HepG2 (cell line): ENCODE measurements at regions not wholly inside any gene's neighbourhood (a gene's known extent, or its start where the extent isn't known, plus 50 kb on each side); places are given as distances from the start of the nearest gene placed in this dataset.

ENCODE experiments used
- ATAC-seq: fragments of 200-7000 bp; cut with Tn5 transposase; 3 replicates; pipeline ENCODE4 v1.9.1; 2020; ENCODE audit warnings: mild to moderate bottlenecking, moderate library complexity
- BruUV-seq: library from RNA; stranded (reverse); fragments of 400-500 nt; replicated peaks from 2 replicates; lab custom pipeline; 2021; lab: Mats Ljungman, UMichigan
- CTCF ChIA-PET: fragments of 300-600 bp; formaldehyde crosslinking; extraction: SDS; loops from one replicate; lab custom pipeline; 2021; ENCODE audit warnings: low total read pairs, inconsistent platforms, low intra/inter-chr PET ratio; lab: Yijun Ruan, JAX
- POLR2A ChIA-PET: fragments of 350-600 bp; sonication (Branson Sonifier 250); formaldehyde crosslinking; loops from one replicate; lab custom pipeline; 2020; ENCODE audit warnings: antibody characterized with exemption, inconsistent platforms; lab: Yijun Ruan, JAX
- DNase-seq: peaks from one replicate; pipeline ENCODE4 v3.0.0-alpha.2; 2015; ENCODE audit warnings: low spot score
- FAIRE-seq: peaks from 3 replicates; lab custom pipeline; 2011; peaks lifted over from hg19 to GRCh38; lab: Jason Lieb, UNC
- H2AFZ ChIP-seq: one replicate; pipeline ENCODE4 v1.6.1; 2011; ENCODE audit warnings: low read length, inconsistent platforms
- H3K27ac ChIP-seq: fragments of 300-600 bp; 3 replicates; pipeline ENCODE4 v1.8.0; 2011; ENCODE audit warnings: mixed run types, mild to moderate bottlenecking, mixed read lengths, low read length, inconsistent platforms; ENCODE audit not compliant: insufficient read depth; ENCODE audit errors: extremely low read length
- H3K27me3 ChIP-seq, 2 experiments: fragments of 200-600 bp in 1 of 2; 2 replicates in 1 of 2; 3 replicates in 1 of 2; pipeline versions ENCODE4 v1.6.0 to v1.8.0; 2011; ENCODE audit warnings: low read length in 2 of 2, mild to moderate bottlenecking in 2 of 2, moderate library complexity in 2 of 2, inconsistent platforms in 1 of 2; ENCODE audit not compliant: insufficient read depth in 2 of 2, control insufficient read depth in 1 of 2
- H3K36me3 ChIP-seq, 2 experiments: fragments of 200-600 bp in 1 of 2; replicated peaks in 1 of 2; 2 replicates in 1 of 2; 3 replicates in 1 of 2; pipeline versions ENCODE4 v1.5.1 to v1.8.0; 2011; ENCODE audit warnings: low read length in 2 of 2, inconsistent platforms in 1 of 2; ENCODE audit not compliant: insufficient read depth in 2 of 2, control insufficient read depth in 1 of 2
- H3K4me1 ChIP-seq: 2 replicates; pipeline ENCODE4 v1.5.1; 2012; ENCODE audit warnings: low read length, inconsistent platforms; ENCODE audit not compliant: insufficient read depth
- H3K4me2 ChIP-seq: 2 replicates; pipeline ENCODE4 v1.6.0; 2011; ENCODE audit warnings: low read depth, low read length, inconsistent platforms
- H3K4me3 ChIP-seq, 3 experiments: fragments of 200-600 bp in 1 of 3; sonication (generic), shearing (Covaris generic) in 1 of 3; replicated peaks in 1 of 3; 2 replicates each; pipeline ENCODE4 v1.5.1; 2011 to 2016; ENCODE audit warnings: low read length in 3 of 3, inconsistent platforms in 2 of 3, low read depth in 2 of 3, mild to moderate bottlenecking in 2 of 3, control low read depth in 1 of 3, mixed read lengths in 1 of 3; ENCODE audit not compliant: insufficient read depth in 1 of 3
- H3K79me2 ChIP-seq: one replicate; pipeline ENCODE4 v1.6.1; 2011; ENCODE audit warnings: low read length, inconsistent platforms; ENCODE audit not compliant: insufficient read depth
- H3K9ac ChIP-seq: 2 replicates; pipeline ENCODE4 v1.6.0; 2011; ENCODE audit warnings: mild to moderate bottlenecking, low read depth, low read length, inconsistent platforms; ENCODE audit not compliant: insufficient read depth
- H3K9me3 ChIP-seq: 2 replicates; pipeline ENCODE4 v1.5.1; 2012; ENCODE audit warnings: mild to moderate bottlenecking, low read length
- H4K20me1 ChIP-seq: 2 replicates; pipeline ENCODE4 v1.6.0; 2011; ENCODE audit warnings: inconsistent platforms, mild to moderate bottlenecking, low read length, moderate library complexity; ENCODE audit not compliant: insufficient read depth
- ESRRA ChIP-seq: sonication (generic); formaldehyde crosslinking; IDR thresholded peaks from 2 replicates; pipeline ENCODE4 v1.5.1; 2020; ENCODE audit warnings: mild to moderate bottlenecking, low read depth, missing genetic modification reagents
- WGBS: methylation state at CpG from one replicate; pipeline ENCODE4 v1.1.6; 2017; ENCODE audit warnings: low lambda C conversion rate; 5-methylcytosine and 5-hydroxymethylcytosine counted together
- in situ Hi-C: cut with HindIII; loops from 2 replicates; pipeline ENCODE4 v1.10.0; 2017; ENCODE audit warnings: low pct_unique_long_range_greater_than_20kb; ENCODE audit not compliant: extremely low pct_ligation_motif_present
- intact Hi-C: fragments of 100-400 bp; cut with micrococcal nuclease; formaldehyde crosslinking; loops from one replicate; pipeline ENCODE4 v1.10.0; 2022; ENCODE audit not compliant: unreplicated experiment
- TF ChIP-seq, protein P1 (sequence below), 2 experiments: fragments of 450-650 bp in 1 of 2; sonication (generic) in 1 of 2; formaldehyde crosslinking in 1 of 2; IDR thresholded peaks; 2 replicates each; pipeline versions ENCODE4 v1.6.1 to v1.8.0; 2016 to 2022; ENCODE audit warnings: antibody characterized with exemption in 1 of 2, mild to moderate bottlenecking in 1 of 2, missing genetic modification reagents in 1 of 2

DNA sequence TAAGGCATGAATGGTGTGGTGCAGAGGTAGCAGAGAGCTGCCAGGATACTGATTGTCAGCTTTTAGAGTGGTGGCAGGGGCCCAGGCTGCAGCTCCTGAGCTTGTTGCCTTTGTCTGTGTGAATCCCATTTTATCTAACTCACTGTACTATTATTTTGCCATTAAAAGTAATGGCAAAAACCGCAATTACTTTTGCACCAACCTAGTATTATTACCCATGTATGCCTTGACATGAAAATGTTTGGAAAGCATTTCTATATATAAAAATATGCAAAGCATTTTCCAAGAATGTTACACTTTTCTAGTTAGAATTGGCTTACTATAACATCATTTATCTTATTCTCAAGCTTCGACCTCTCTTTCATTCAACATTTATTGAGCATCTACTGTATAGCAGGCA lies 308.1 kb upstream of the MYOCD start:
- H2AFZ ChIP-seq = no peak overlapping the region
- no peaks in the 10 kb centered on the region for H4K20me1 ChIP-seq
- no peaks in the 10 kb centered on the region for H3K36me3 ChIP-seq
- ChIA-PET CTCF (no interaction called here), POLR2A (no interaction called here)
- no peak for FAIRE-seq
- H3K4me3 ChIP-seq = no peak overlapping the region
- H3K27me3 ChIP-seq = 0 out of 5 replicates have a peak, but pooled peaks cover 0 to 3% of the 10 kb centered on the region in 2 experiments
- no peaks in the 10 kb centered on the region for H3K79me2 ChIP-seq
- no TSS peak for BruUV-seq
- ATAC-seq = no peak
- intact Hi-C loops (no loop called here), in situ Hi-C loops (no loop called here)
- no peak overlapping the region for H3K4me2 ChIP-seq
- no peaks in the 10 kb centered on the region for H3K9me3 ChIP-seq
- DNase-seq = no peak
- H3K4me1 ChIP-seq = no peaks in the 10 kb centered on the region
- TF ChIP-seq, protein P1, sequence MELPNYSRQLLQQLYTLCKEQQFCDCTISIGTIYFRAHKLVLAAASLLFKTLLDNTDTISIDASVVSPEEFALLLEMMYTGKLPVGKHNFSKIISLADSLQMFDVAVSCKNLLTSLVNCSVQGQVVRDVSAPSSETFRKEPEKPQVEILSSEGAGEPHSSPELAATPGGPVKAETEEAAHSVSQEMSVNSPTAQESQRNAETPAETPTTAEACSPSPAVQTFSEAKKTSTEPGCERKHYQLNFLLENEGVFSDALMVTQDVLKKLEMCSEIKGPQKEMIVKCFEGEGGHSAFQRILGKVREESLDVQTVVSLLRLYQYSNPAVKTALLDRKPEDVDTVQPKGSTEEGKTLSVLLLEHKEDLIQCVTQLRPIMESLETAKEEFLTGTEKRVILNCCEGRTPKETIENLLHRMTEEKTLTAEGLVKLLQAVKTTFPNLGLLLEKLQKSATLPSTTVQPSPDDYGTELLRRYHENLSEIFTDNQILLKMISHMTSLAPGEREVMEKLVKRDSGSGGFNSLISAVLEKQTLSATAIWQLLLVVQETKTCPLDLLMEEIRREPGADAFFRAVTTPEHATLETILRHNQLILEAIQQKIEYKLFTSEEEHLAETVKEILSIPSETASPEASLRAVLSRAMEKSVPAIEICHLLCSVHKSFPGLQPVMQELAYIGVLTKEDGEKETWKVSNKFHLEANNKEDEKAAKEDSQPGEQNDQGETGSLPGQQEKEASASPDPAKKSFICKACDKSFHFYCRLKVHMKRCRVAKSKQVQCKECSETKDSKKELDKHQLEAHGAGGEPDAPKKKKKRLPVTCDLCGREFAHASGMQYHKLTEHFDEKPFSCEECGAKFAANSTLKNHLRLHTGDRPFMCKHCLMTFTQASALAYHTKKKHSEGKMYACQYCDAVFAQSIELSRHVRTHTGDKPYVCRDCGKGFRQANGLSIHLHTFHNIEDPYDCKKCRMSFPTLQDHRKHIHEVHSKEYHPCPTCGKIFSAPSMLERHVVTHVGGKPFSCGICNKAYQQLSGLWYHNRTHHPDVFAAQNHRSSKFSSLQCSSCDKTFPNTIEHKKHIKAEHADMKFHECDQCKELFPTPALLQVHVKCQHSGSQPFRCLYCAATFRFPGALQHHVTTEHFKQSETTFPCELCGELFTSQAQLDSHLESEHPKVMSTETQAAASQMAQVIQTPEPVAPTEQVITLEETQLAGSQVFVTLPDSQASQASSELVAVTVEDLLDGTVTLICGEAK (IDR thresholded peaks at IDR 0.05) = peak; percentile 76
- TF ChIP-seq, protein P1 (CRISPR knock-in tag; IDR thresholded peaks at IDR 0.05) = no peak
- no peak for TF ChIP-seq ESRRA (CRISPR knock-in tag)
- 2% methylated on average over 2 of the region's 2 CpGs for WGBS
- H3K27ac ChIP-seq = no peak overlapping the region
- H3K9ac ChIP-seq = no peak overlapping the region
